ENCODE measurements at regions not wholly inside any gene's neighbourhood (a gene's known extent, or its start where the extent isn't known, plus 50 kb on each side); places are given as distances from the start of the nearest gene placed in this dataset.
"Not testable (repeated sequence)": the region's sequence is repeated elsewhere in the genome, so short reads cannot be mapped to it uniquely, and the experiment has no call there.

DNA sequence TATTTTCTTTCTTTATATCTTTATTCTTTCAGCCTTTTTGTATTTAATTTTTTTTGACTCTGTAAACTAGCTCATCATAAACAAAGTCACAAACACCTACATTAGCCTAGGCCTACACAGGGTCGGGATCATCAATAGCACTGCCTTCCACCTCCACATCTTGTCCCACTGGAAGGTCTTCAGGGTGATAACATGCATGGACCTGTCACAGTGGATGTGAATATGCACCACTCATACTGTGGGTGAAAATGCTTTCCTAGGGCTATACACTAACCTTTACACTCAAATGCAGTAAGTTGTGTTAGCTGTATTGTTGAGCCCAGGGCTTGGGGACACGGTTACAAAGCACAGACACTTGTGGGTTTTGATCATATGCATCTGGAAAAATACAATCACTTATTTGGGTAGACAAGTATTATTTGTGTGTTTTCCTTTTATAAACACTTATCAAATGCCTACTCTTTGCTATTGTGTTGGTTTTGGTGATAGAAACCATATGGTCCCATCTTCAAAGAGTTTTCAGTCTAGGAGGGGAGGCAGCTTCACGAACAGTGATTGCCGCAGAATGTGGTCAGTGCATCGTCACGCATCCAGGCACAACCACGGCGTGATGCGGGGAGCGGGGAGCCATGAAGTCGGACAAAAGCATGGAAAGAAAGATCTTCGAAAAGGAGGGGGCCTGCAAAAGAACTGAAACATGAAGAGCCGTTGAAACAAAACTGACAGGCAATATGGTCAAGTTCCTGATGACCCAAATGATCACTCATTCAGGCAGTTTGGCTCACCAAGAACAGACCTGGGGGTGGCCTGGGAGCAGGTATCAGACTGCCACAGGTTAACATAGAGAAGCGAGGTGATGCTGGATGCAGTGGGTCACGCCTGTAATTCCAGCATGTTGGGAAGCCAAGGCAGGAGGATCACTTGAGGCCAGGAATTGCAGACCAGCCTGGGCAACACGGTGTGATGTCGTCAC, 751.4 kb upstream of the TPTE start:
- TF ChIP-seq, protein P1, sequence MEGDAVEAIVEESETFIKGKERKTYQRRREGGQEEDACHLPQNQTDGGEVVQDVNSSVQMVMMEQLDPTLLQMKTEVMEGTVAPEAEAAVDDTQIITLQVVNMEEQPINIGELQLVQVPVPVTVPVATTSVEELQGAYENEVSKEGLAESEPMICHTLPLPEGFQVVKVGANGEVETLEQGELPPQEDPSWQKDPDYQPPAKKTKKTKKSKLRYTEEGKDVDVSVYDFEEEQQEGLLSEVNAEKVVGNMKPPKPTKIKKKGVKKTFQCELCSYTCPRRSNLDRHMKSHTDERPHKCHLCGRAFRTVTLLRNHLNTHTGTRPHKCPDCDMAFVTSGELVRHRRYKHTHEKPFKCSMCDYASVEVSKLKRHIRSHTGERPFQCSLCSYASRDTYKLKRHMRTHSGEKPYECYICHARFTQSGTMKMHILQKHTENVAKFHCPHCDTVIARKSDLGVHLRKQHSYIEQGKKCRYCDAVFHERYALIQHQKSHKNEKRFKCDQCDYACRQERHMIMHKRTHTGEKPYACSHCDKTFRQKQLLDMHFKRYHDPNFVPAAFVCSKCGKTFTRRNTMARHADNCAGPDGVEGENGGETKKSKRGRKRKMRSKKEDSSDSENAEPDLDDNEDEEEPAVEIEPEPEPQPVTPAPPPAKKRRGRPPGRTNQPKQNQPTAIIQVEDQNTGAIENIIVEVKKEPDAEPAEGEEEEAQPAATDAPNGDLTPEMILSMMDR (IDR thresholded peaks at IDR 0.05; ENCODE audit: low read depth, low read length, poor library complexity, severe bottlenecking), result not testable (repeated sequence)
- TF ChIP-seq EZH2phosphoT487 (IDR thresholded peaks at IDR 0.05; ENCODE audit: borderline replicate concordance, low read length), result not testable (repeated sequence)

All from DOHH2 (cell line).